ENCODE measurements at regions not wholly inside any gene's neighbourhood (a gene's known extent, or its start where the extent isn't known, plus 50 kb on each side); places are given as distances from the start of the nearest gene placed in this dataset.
"Not testable (repeated sequence)": the region's sequence is repeated elsewhere in the genome, so short reads cannot be mapped to it uniquely, and the experiment has no call there.

DNA sequence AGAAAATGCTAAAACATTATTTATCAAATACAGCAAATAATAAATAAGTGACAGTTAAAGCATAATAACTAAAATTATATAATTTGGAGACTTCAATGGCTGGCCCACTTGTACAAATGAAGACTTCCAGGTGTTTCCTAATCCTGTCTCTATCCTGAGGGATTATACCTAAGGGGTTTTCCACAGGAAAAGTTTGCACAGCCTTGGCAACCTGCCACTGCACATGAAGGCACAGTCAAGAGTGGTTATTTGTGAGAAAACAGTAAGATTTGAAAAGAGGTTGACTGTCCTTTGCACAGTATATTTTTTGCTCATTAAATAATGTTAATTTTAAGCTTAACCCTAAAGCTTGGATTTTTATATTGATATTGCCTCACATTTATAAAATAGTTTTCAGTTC is 655.9 kb downstream of the TTLL7 start:
- DNase-seq: not testable (repeated sequence)

DNA sequence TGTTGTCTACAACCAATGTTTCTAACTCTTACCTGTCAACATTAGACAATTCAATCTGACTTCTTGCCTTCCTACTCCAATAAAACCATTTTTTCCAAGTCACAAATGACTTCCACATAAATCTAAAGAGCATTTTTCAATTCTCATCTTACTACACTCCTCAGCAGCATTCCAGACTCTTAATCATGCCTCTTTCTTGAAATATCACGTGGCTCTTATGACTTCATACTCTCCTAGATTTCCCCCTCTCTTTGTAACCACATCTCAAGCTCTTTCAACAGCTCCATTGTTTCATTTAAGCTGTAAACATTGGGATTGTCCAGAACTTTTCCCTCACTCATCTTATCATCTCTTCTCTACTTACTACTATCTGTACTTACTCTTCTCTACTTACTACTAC is 666.6 kb downstream of the TTLL7 start:
- not testable (repeated sequence) for DNase-seq

DNA sequence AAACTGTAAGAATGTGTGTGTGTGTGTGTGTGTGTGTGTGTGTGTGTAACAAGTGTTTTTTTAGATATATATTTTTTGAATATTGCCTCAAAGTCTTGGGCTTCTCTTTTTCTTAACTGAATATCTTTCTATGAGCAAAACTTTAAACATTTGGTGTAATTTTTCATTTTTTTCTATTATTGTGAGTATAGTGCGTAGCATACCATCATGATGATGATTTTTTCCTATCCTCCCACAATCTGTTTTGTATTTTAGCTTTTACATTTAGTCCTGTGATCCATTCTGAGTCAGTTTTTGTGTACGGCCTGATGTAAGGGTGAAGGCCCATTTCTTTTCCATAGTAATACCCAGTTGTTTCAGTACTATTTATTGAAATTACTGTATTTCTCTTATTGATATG is 680.6 kb downstream of the TTLL7 start:
- no peak for DNase-seq

DNA sequence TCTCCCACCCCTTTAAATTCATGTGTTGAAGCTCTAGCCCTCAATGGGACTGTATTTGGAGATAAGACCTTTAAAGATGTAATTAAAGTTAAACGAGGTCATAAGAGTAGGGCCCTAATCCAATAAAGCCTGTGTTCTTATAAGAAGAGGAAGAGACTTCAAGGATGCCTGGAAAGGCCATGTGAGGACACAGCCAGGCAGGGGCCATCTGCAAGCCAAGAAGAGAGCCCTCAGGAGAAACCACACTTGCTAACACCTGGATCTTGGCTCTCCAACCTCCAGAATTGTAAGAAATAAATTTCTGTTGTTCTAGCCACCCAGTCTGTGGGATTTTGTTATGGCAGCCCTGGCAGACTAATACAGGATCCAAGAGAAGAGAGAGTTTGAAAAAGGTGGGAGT is 683.5 kb downstream of the TTLL7 start:
- DNase-seq: not testable (repeated sequence)

DNA sequence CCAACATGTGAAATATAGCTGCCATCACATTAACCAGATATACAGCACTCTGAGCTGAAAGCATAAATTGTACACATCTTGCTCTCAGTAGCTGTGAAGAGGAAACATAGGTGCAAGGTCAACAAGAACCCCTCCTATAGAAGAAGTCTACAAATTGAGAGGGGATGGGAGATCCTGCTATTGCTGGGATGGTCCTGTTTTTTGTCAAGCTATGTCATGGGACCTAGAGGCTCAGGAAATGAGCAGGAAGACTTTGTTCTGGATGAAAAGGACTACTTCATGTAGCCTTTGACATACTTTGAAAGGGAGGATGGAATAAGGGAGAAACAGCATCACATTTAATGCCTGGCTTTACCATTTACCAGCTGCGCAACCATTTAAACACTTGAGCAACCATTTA is 688.8 kb downstream of the TTLL7 start:
- DNase-seq: not testable (repeated sequence)

DNA sequence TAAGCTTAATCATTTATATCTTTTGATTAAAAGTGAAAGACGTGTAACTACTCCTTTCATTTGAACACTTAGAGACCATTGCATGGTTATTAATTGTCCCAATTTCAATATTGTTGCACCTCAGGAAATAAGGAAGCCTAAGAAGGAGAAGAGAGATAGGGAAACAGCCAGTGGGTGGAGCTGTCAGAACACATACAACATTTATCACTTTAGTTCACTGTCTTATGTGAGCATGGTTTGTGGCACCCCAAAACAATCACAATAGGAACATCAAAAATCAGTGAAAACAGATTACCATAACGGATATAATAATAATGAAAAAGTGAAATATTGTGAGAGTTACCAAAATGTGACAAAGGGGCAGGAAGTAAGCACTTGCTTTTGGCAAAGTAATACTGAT is 689.9 kb downstream of the TTLL7 start:
- DNase-seq: not testable (repeated sequence)

DNA sequence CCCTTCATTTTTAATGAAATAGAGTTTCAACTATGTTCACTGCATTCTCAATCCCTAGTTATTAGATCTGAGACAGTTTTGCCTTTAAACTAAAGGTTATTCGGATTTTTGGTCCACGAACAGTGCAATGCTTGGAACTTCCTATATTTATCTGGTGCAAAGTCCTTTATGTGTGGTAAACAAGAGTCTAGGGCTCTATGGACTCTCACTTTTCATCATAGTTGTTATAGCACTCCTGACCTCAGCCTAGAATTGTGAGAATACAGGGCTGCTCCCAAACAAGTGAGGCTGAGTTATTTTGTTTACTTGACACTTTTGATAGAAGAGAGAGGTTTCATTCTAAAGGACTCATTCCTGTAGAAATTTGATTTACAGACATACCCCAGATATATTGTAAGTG is 692.1 kb downstream of the TTLL7 start:
- DNase-seq: not testable (repeated sequence)

DNA sequence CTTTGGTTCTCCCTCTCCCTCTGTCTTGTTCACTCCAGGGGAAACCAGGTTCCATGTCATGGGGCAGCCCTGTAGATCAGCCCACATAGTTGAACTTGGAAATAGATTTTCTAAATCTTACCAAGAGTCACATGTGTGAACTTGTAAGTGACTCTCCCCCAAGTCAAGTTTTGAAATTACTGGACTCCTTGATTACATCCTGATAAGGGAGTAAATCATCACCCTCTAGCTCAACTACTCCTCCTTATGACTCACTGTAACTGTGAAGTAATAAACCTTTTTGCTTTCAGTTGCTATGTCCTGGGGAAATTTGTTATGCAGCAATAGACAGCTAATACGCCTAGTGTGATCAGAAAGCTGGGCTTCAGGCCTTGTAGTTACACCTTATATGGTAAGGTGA is 703.3 kb downstream of the TTLL7 start:
- DNase-seq: not testable (repeated sequence)

DNA sequence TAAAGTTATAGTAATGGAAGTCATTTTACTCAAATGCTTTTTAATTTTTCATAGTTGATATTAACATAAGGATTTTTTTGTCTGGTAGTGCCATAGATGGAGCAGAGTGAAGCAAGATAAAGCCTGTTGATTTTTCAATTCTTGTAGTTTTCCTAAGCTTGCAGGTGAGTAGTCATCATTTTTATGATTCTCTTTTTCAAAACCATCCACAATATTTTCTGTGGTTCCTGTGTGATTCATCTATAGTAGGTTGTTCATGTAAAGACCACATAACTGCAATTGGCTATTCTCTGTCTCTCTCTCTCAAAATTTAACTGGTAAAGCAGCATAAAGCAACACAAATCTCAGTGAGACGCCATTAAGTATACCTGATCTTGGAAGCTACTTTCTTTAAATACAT is 711.5 kb downstream of the TTLL7 start:
- not testable (repeated sequence) for DNase-seq

DNA sequence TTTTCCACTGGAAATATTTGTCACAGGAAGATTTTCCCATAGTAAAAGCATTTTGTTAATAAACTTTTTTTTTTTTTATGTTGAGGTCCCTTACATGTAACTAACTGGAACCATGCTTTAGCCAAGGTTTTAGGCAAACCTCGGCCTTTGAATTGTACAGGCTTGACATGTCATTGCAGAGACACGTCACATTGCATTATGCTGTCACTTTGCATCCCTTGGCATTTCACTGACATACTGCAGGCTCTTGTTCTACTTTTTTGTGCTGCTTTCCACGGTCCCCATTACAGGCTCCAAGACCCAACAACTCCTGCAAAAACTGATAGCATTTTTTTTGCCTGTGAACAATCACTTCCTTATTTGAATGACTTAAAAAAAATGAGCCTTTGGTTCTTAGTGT is 724.3 kb downstream of the TTLL7 start:
- not testable (repeated sequence) for DNase-seq

DNA sequence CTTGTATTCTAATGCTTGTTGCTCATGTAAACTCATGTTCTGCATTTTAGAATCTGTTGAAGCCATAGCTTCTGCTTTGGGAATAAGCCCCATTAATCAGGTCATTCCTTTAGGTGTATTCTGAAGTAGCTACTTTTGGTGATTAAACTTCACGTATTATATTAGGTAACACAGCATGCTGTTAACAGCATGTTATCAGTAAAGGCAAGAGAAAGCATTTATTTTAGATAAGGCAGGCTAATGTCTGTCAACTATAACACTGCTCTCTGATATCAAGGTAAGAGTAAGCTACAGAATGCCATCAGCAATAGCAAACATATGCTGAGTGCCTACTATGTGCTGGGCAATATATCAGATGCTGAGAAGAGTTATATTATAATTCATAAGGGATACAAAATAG is 726.4 kb downstream of the TTLL7 start:
- DNase-seq: not testable (repeated sequence)

DNA sequence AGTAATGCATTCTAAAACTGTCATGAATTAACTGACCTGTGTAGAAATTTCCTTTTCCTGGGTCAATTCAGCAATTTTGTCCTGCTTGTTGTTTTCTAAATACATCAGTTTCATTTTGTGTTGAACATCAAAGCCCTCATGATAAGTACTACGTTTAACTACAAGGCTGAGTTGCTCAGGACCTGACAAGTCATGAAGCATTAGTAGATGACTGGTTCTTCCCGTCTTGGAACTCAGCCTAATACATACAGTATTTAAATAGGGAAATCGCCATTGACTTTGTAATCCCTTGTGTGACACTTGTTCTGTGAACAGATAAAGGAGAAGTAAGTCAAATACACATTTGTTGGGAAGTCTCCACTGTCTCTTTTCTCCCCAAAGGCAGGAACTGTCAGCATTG is 727.1 kb downstream of the TTLL7 start:
- DNase-seq: not testable (repeated sequence)

DNA sequence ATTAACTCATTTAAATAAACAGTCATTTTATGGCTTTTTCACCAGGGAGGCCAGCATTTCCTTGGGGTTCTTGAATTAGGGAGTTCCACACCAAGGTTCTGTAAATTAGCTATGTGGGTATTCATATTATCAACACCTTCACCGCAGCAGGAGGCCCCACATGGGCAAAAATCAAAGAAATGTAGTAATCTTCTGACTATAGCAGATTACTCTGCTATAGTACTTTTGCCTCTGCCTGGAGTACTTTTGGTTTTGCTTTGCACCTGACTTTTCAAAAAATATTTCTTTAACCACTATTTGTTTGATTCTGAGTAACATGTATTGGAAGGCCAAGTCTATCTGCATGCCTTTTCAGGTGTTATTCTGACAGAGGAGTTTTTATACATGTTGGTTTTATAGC is 728.1 kb downstream of the TTLL7 start:
- DNase-seq: not testable (repeated sequence)

DNA sequence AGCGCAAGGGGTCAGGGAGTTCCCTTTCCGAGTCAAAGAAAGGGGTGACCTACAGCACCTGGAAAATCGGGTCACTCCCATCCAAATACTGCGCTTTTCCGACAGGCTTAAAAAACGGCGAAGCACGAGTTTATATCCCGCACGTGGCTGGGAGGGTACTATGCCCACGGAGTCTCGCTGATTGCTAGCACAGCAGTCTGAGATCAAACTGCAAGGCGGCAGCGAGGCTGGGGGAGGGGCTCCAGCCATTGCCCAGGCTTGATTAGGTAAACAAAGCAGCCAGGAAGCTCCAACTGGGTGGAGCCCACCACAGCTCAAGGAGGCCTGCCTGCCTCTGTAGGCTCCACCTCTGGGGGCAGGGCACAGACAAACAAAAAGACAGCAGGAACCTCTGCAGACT is 735.1 kb downstream of the TTLL7 start:
- DNase-seq: not testable (repeated sequence)

DNA sequence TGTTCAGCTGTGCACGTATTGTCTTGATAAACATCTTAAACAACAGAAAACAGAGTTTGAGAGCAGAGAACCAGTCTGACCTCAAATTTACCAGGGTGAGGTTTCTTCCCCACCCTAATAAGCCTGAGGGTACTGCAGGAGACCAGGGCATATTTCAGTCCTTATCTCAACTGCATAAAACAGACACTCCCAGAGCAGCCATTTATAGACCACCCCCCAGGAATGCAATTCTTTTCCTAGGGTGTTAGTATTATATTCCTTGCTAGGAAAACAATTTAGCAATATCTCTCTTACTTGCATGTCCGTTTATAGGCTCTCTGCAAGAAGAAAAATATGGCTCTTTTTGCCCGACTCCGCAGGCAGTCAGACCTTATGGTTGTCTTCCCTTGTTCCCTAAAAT is 747.2 kb downstream of the TTLL7 start:
- not testable (repeated sequence) for DNase-seq

DNA sequence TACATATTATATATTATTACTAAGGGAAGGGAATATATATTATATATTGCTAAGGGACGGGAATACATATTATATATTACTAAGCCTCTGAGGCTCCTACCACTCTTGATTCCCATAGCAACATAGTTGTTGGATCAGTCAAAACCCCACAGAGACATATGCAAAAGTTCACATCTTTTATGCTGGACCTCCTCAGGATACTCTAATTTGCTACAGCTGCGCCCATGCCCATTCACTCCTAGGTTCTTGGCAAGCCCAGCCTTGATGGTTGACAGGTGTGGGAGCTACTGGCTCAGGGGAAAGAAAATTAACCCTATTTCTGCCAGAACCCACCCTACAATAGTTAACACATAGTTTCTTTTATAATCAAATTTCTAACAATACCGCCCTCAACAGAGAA is 752.2 kb downstream of the TTLL7 start:
- DNase-seq: not testable (repeated sequence)

DNA sequence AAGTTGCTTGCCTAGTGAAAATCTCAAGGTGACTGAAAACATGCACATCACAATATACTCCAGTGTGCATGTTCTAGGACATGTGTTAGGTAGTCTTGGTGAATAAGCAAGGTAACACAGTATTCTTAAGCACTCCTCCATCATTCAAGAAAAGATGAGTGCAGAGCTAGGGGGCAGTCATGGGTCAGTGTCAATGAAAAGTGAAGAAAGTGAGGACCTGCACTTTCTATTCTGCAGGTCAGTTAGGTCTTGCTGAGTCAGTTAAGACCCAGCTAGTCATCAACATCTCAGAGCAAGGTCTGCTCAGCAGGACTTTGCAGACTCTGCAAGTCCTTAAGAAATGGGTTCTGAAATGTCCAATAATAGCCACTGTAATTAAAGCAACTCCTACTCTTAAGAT is 754.1 kb downstream of the TTLL7 start:
- not testable (repeated sequence) for DNase-seq

DNA sequence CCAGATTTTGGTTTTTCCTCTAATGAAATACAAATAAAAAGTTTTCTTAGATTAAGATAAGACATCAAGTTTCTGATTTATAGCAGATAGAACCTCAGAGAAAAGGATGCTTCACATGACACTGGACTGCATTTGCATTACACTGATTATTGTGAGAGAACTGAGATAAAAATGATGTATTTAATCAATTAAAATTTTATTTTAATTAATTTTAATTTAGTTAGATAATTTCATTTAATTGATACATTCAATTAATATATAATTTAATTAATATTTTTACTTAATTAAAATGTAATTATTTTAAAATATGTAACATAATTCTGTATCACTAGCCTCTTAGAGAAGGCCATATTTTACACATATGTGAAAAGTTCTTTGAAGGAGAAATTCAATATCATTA is 759.4 kb downstream of the TTLL7 start:
- DNase-seq: not testable (repeated sequence)

DNA sequence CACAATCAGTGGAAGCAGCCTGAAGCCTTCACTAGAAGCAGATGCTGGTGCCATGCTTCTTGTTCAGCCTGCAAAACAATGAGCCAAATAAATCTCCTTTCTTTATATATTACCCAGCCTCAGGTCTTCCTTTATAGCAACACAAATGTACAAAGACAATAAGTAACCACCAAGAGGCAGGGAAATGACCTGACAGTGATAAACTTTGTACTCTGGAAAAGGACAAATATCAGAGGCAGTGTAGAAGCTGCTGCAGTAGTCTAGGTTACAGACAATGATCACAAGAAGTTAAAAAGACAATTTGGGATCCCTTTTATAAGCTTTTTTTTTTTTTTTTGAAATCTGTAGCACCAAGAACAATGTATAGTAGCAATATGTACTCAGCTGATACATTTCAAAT is 760.3 kb downstream of the TTLL7 start:
- not testable (repeated sequence) for DNase-seq

DNA sequence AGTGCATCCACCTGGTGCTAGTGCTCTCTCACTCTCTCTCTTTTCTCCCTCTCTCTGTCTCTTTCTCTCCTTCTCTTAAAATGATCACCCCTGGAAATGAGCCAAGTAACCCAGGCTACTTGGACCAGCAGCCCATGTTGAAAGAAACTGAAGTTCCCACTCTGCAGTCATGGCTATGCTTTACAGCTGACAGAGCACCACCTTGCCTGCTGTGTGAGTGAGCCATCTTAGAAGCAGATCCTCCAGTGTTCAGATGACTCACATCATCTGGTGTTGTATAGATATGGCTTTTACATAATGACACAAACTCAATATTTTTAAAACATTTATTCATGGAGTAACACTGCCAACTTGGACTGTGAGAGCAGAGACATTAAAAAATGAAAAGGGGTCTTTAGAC is 779.1 kb downstream of the TTLL7 start:
- not testable (repeated sequence) for DNase-seq

DNA sequence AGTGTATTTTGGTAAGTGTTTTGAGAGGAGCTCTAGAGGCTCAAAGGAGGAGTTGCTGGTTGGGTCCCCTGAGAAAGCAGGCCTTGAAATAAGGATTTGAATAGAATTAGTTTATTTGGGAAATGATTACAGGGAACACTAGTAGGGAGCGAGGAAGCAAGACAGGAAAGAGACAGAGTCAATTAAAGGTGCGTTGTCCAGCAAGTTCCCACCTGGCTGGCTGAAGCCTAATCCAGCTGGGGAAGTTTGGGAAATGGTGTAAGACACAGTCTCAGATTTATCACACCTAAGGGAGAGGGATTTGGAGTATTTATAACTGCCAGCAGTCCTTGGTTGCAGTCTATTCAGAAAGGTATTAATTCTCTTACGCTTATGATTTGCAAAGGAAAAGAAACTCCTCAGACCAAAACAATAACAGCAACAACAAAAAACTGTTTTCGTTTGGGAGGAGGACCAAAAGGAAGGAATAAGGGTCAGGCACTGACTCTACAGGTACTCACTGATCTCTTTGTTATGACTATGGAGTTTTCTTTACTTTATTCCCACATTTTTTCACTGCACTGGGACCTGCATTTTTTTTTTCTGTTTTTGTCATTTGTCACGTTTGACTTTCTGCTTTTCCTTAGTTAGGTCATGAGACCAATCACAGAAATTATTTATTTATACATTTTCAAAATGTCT is 780.8 kb downstream of the TTLL7 start:
- DNase-seq: not testable (repeated sequence)

DNA sequence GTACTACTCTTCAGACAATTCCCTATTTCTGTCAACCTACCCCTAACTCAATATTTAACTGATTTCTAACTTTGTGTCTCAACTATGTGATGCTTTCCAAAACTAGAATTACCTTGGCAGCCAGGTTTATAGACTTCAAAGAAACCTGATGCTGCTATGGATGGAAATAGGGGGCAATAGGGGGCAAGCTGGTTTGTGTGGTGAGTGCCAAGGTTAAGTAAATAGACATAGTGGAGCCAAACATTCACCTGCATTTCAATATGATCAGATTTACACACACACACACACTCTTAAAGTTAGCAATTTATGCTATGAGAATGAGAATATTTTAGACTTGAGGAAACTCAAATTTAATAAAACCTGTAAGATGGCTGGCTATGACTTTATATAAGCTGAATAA is 784.6 kb downstream of the TTLL7 start:
- DNase-seq: not testable (repeated sequence)

DNA sequence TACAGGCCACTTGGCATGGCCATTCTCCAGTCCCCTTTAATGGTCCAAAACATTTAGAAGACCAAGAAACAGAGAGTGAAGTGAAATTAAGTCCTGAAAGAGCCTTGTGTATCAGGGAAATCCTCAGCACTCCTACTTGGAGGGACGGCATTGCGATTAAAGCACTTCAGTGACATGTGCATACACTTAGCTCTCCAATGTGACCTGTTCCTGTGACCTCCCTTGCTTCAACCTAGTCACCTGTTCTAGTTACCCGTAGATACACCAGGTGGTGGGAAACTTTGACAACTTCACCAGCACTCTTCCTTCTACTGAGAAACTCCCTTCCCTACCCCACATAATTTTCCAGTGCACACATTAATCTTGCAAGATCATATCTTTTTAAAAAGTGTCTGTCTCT is 785.3 kb downstream of the TTLL7 start:
- DNase-seq: not testable (repeated sequence)

DNA sequence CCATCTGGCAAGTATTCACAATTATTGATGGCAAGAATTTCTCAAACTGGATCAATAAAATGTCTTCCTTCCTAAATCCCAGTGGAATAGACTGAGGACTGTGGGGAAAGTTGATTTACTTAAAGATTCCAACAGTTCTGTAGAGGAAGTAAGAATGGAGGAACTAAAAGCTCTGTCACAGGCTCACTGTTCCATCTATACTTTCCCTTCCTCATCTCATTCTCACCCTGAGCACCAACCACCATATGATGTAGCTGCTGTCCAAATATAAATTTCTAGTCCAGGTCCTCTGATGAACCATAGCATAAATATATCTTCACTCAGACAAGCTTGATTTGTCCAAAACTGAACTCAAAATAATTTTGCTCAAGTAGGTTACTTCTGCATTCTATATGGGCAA is 786.9 kb downstream of the TTLL7 start:
- not testable (repeated sequence) for DNase-seq

DNA sequence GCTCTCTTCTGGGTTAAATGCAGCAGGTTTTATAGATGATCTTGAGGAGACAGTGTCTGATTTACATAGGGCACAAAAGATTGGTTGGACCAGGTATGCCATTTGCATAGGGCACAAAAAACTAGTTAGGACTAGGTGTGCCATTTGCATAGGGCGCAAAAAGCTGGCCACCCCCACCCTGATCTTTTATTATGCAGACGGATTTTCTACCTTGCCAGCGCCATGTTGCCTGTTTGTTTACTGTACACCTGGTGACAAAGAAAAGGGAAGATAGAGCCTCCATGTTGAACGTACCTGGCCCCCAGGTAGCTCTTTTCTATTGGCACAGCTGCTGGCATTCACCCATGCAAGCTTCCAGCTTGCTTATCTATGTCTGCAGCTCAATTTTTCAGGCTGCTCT is 790.4 kb downstream of the TTLL7 start:
- DNase-seq: not testable (repeated sequence)
